ENCODE measurements at regions not wholly inside any gene's neighbourhood (a gene's known extent, or its start where the extent isn't known, plus 50 kb on each side); places are given as distances from the start of the nearest gene placed in this dataset.
"Not testable (repeated sequence)": the region's sequence is repeated elsewhere in the genome, so short reads cannot be mapped to it uniquely, and the experiment has no call there.

- Histone ChIP-seq H3K36me3 (no peaks in the 10 kb centered on the region), H3K4me3 (no peak overlapping the region), H3K9me3 (no peaks in the 10 kb centered on the region), H3K27me3 (no peaks in the 10 kb centered on the region), H3K4me1 (no peaks in the 10 kb centered on the region), H3K27ac (no peak overlapping the region)
- TF ChIP-seq EP300 (IDR thresholded peaks at IDR 0.05): no peak
- no peak for DNase-seq
- intact Hi-C loops (cut with DNase I; ENCODE audit: low total_unique reads): no loop called here
These were observed 440.9 kb upstream of the UBE2E3 start for GRCh38 chr2:180539541-180539940.

- Histone ChIP-seq H3K4me1 (no peaks in the 10 kb centered on the region), H3K36me3 (no peaks in the 10 kb centered on the region), H3K9me3 (no peaks in the 10 kb centered on the region), H3K4me3 (no peak overlapping the region), H3K27ac (no peak overlapping the region), H3K27me3 (no peaks in the 10 kb centered on the region)
- 58 to 70% (median 69%) methylated on average over 1 of the region's 1 CpG for WGBS, 5 donors
- peak in 1 of 2 donors; percentile 49 for DNase-seq
- TF ChIP-seq POLR2A (IDR thresholded peaks at IDR 0.05) (no peak), EP300 (IDR thresholded peaks at IDR 0.05) (no peak), CTCF (IDR thresholded peaks at IDR 0.05) (no peak), POLR2AphosphoS5 (IDR thresholded peaks at IDR 0.05) (no peak)
- intact Hi-C loops (cut with DNase I; ENCODE audit: low total_unique reads): no loop called here
These were observed 445.1 kb upstream of the UBE2E3 start for GRCh38 chr2:180535289-180535688.

GRCh38 chr2:180531787-180532186 lies 448.6 kb upstream of the UBE2E3 start:
- WGBS, 5 donors: 85 to 98% (median 91%) methylated on average over 8 of the region's 8 CpGs
- intact Hi-C loops (cut with DNase I; ENCODE audit: low total_unique reads); H3K4me3 ChIP-seq; H3K36me3 ChIP-seq; H3K4me1 ChIP-seq; DNase-seq; H3K27me3 ChIP-seq; H3K27ac ChIP-seq; H3K9me3 ChIP-seq: not testable (repeated sequence)

GRCh38 chr2:180524499-180524898 lies 455.9 kb upstream of the UBE2E3 start:
- WGBS, 5 donors: 76 to 91% (median 89%) methylated on average over 2 of the region's 2 CpGs
- Histone ChIP-seq H3K36me3 (no peaks in the 10 kb centered on the region), H3K27me3 (no peaks in the 10 kb centered on the region), H3K9me3 (no peaks in the 10 kb centered on the region), H3K27ac (no peak overlapping the region), H3K4me1 (peaks cover 7 to 16% (median 11%) of the 10 kb centered on the region in 4 donors), H3K4me3 (no peak overlapping the region)
- no peak for TF ChIP-seq EP300 (IDR thresholded peaks at IDR 0.05)
- no peak for TF ChIP-seq POLR2AphosphoS5 (IDR thresholded peaks at IDR 0.05)
- no peak for TF ChIP-seq POLR2A (IDR thresholded peaks at IDR 0.05)
- TF ChIP-seq CTCF (IDR thresholded peaks at IDR 0.05): no peak
- intact Hi-C loops (cut with DNase I; ENCODE audit: low total_unique reads): no loop called here
- no peak for DNase-seq

- 56 to 66% (median 65%) methylated on average over 6 of the region's 6 CpGs for WGBS, 5 donors
- intact Hi-C loops (cut with DNase I; ENCODE audit: low total_unique reads): no loop called here
- H3K27ac ChIP-seq: peak overlapping the region in 1 of 5 donors; percentile 1
- no peaks in the 10 kb centered on the region for H3K36me3 ChIP-seq
- peaks cover 7 to 16% (median 11%) of the 10 kb centered on the region in 4 donors for H3K4me1 ChIP-seq
- H3K9me3 ChIP-seq: no peaks in the 10 kb centered on the region
- no peaks in the 10 kb centered on the region for H3K27me3 ChIP-seq
- TF ChIP-seq CTCF (IDR thresholded peaks at IDR 0.05): no peak
- TF ChIP-seq POLR2A (IDR thresholded peaks at IDR 0.05): no peak
- TF ChIP-seq POLR2AphosphoS5 (IDR thresholded peaks at IDR 0.05): no peak
- TF ChIP-seq EP300 (IDR thresholded peaks at IDR 0.05): no peak
- no peak overlapping the region for H3K4me3 ChIP-seq
- no peak for DNase-seq
These were observed 456.6 kb upstream of the UBE2E3 start for GRCh38 chr2:180523621-180524340.
